Body of pancreas (tissue), 4 donors: ENCODE measurements at regions not wholly inside any gene's neighbourhood (a gene's known extent, or its start where the extent isn't known, plus 50 kb on each side); places are given as distances from the start of the nearest gene placed in this dataset.

ENCODE experiments used
- POLR2A ChIP-seq, 3 donors: fragments of 450-650 bp; IDR thresholded peaks; one replicate each; pipeline ENCODE4 v1.6.1; 2016; ENCODE audit warnings: antibody characterized with exemption in 3 of 3, mild to moderate bottlenecking in 2 of 3
- TF ChIP-seq, protein P1 (sequence below), 7 experiments: fragments of 450-650 bp in 4 of 7; fragments of 200-600 bp in 3 of 7; sonication (generic) in 3 of 7; IDR thresholded peaks; one replicate each; pipeline ENCODE4 v1.5.1; 2016 to 2019; ENCODE audit warnings: antibody characterized with exemption in 7 of 7

DNA sequence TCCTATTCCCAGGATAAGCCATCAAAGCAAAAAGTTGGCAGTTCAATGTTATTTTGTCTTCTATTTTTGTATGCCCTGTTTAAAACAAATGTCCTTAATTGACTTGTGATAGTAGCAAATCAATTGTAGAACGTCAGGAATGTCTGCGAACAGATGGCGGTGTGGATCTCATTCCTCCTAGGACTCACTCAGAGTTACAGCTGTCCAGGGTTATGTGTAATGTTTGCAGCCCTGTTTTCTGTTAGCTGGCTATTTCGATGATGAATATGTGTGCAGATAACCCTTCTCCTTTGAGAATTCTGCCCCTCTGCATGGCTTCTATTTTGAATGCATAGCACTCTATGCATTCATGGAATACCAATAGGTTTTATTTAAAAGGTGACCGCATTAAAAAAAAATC lies 1248.0 kb upstream of the CNTN5 start:
- TF ChIP-seq, protein P1, sequence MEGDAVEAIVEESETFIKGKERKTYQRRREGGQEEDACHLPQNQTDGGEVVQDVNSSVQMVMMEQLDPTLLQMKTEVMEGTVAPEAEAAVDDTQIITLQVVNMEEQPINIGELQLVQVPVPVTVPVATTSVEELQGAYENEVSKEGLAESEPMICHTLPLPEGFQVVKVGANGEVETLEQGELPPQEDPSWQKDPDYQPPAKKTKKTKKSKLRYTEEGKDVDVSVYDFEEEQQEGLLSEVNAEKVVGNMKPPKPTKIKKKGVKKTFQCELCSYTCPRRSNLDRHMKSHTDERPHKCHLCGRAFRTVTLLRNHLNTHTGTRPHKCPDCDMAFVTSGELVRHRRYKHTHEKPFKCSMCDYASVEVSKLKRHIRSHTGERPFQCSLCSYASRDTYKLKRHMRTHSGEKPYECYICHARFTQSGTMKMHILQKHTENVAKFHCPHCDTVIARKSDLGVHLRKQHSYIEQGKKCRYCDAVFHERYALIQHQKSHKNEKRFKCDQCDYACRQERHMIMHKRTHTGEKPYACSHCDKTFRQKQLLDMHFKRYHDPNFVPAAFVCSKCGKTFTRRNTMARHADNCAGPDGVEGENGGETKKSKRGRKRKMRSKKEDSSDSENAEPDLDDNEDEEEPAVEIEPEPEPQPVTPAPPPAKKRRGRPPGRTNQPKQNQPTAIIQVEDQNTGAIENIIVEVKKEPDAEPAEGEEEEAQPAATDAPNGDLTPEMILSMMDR (IDR thresholded peaks at IDR 0.05), result no peak
- no peak for TF ChIP-seq POLR2A (IDR thresholded peaks at IDR 0.05)
